HG02973 (cell line): ENCODE measurements at regions not wholly inside any gene's neighbourhood (a gene's known extent, or its start where the extent isn't known, plus 50 kb on each side); places are given as distances from the start of the nearest gene placed in this dataset.
A peak's percentile ranks its signal among the peaks of the same experiment; 100 is the strongest.

Source experiments
- ATAC-seq: cut with Tn5 transposase; IDR thresholded peaks from one replicate; pipeline ENCODE4 v1.9.1; 2021; ENCODE audit warnings: moderate library complexity; ENCODE audit not compliant: unreplicated experiment

DNA sequence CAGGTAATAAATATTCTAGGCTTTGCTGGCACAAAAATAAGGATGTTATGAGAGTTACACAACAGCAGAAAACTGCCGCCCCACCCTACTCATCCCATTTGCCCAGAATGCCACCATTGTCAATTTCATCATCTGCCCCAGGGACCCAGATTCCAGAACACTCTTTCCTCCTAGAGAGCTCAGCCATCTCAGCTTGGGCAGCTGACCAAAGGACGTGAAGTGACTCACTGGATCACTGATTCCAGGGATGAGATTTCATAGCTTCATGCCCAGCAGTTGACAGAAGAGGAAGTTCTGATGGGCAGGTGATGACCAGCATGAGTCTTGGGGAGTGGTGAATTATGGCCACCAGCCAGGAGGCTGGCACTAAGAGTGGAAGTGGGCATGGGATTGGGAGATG, 450.3 kb downstream of the RMST start:
- no peak for ATAC-seq

DNA sequence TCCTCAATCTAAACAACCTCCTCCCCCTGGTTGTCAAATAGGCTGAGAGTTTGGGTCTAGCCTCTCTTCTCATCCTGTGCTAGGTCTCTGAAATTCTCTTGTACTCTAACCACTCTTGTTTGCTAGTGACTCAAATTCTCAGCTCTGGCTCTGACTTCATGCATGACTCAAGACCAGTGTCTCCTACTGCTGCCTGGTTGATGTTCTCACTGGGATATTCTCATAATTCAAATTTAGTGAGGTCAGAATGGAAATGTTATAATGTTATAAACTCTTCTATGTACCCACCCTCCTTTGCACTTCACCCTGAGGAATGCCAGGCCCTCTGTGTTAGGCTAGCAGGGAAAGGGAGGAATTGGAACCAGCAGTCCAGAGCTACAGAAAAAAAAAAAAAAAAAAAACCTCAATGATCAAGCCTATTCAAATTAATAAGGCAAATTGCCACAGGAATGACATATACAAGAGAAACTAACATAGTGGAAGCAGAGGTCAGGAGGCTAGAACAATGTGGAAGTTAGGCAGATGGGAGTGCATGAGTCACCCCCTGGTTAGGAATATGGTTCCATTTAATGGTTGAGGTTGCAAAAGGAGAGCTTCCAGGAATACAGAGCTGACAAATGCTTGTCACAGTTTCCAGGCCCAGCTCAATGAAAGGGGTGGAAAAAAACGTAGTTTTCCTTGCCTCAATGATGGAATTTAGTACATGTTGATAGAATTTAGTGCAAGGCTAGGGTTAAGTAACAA, 459.5 kb downstream of the RMST start:
- no peak for ATAC-seq

DNA sequence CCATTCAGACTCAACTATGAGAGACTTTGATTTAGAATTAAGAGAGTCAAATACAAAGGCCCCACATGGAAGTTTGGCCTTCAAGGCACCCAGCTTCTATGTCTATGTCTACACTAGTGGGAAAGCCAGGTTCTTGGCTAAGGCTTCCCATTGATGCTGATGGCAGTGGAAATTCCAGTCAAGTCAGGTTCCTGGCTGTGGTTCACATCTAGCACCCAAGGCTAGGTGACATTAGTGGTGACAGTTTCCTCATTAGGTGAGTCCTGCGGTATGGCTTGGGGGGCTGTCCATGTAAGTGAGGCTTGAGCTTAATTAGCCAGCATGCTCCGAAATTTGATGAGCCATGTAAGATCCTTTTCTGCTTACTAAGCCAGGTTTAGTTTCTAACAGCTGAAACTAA, 460.9 kb downstream of the RMST start:
- no peak for ATAC-seq

DNA sequence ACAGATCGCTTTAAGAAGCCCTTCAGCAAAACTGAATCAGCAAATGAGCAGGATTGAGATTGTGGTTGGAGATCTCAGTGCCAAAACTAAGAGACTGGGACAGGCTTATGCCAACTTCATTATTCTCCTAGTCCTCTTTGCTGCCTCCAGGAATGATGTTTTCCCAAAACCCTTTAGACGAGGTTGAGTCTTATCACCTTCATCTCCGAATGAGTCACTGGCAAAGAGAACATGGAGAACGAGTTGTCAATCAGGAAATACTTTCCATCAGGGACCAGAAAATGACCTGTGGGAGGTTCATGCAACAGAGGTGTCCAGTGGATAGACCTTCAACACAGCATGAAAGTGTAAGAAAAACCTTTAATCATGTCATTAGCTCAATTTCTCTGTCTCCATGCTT, 461.5 kb downstream of the RMST start:
- ATAC-seq, result no peak

DNA sequence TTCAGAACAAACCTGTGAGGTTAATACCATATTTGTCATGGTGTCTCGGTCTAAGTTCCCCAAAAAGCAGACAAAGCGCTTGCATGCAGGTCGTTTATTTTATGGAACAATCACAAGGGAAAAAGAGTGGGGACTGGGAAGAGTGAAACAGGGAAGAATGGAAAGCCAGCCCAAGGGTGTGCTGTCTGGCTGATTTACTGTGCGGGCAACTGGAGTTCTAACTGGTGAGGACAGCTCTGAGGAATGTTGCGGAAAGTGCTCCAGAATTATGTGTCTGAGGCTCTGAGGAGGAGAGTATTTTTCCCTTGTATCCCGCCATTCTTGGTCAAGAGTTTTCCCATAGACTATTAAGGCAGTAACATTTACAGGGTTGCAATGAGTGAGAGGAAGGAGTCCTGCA, 465.4 kb downstream of the RMST start:
- ATAC-seq, result no peak

DNA sequence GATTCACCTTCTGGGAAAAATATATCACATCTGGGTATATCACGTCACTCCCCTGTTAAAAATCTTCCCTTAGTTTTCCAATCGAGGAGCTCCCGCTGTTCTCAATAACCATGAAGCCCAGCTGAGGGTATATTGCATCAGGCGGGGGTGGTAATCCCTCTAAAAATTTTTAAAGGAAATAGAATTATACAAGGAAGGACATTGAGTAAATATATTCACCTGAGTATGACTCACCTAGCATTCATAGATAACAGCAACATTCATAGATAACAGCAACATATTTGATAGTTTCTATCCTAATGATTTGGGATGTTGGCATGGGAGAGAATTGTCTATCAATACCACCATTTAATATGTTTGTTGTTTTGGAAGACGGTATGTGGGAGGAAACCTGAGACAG, 473.6 kb downstream of the RMST start:
- no peak for ATAC-seq

DNA sequence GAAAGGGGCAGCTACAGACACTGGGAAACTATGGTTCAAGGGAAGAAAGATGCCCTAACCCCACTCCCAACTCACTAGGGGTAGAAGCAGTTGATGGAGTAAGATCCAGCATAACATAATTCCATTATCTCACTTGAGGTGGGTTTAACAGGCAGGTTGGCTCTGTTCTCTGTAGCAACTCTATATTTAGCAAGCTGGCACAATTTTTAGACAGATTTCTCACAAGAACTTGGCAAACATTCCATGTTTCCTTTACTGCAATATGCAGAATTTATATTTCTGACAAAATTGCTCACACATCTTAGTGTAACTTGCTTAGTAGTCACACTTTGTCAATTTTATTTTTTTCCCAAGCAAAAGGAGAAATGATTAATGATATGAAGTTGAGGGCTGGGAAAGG, 475.4 kb downstream of the RMST start:
- no peak for ATAC-seq

DNA sequence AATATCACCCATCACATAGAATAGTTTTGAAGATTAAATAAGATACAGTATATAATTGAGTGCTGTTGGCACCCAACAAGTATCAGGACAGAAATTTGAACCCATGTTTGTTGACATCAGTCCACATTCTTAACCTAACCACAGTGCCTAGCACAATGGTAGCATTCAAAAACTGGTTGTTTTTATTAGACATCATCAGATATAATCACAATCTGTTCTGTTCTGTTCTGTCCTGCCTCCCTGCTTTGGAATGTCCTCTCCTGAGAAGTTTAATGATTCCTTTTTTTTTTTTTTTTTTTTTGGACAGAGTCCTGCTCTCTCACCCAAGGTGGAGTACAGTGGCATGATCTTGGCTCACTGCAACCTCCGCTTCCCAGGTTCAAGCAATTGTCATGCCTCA, 476.6 kb downstream of the RMST start:
- ATAC-seq, result no peak

DNA sequence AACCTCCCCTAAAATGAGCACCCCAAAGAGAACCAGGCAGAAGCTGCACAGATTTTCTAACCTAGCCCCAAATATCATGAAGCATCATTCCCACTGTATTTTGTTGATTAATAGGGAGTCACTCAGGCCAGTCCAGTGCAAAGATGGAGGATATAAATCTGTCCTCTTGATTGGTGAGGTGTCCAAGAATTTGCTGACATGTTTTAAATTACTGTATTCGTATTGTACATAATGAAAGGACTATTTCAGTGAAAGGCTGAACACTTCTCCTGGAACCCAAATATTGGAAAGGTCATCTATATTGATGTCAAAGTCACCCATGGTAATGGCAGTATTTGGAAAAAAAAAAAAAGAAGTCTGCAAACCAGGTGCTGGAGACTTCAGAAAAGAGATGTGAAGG, 477.5 kb downstream of the RMST start:
- no peak for ATAC-seq

DNA sequence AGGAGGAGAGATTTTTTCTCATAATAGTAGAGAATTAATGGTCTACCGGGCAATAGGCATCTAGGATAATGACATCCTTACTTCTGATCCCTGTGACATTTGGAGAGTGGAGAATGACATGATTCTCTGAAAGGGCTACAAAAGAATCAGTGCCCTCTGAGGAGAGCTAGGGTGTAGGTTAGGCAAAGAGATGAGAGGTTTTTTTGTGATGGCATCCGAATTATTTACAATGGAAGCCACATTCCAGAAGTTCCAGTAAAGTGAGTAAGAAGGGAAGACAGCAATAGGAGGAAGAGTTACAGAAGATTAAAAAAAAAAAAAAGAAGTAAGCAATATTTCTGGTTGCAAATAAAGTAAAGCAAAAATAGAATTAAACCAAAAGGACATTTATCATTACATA, 478.0 kb downstream of the RMST start:
- no peak for ATAC-seq

DNA sequence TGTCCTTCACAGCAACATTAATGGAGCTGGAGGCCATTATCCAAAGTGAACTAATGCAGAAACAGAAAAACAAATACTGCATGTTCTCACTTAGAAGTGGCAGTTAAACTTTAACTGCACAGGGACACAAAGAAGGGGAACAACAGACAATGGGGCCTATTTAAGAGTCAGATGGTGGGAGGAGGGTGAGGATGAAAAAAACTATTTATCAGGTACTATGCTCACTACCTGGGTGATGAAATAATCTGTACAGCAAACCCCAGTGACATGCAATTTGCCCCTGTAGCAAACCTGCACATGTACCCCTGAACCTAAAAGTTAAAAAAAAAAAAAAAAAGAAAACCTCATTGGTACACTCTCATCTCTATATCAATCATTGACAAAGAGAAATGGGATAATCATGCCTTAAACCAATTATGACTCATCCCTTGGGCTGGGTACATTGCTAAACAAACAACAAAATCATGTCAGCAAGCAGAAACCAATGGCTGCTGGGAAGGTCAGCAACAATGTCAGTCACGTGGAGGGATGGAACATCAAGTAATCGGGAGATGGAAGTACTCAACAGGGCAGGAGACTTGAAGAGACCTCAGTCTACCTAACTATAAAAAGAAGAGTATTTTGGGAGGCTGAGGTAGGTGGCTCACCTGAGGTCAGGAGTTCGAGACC, 479.2 kb downstream of the RMST start:
- ATAC-seq, result no peak

DNA sequence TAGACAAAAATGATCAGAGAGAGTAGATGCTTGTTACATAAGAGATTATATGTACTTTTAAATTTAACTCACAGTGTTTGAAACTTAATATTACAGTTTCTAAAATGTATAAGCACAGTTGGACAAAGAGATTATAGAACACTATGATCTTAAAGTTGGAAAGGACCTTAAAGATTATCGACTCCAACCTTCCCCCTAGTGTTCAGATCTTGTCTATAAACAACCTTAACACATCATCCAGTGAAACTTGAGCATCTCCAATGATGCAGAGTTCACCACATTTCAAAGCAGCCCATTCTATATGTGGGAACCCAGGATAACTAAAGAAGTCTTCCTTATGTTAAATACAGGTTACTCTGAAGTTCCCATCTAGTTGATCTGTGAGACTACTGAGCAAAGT, 480.8 kb downstream of the RMST start:
- ATAC-seq, result no peak

DNA sequence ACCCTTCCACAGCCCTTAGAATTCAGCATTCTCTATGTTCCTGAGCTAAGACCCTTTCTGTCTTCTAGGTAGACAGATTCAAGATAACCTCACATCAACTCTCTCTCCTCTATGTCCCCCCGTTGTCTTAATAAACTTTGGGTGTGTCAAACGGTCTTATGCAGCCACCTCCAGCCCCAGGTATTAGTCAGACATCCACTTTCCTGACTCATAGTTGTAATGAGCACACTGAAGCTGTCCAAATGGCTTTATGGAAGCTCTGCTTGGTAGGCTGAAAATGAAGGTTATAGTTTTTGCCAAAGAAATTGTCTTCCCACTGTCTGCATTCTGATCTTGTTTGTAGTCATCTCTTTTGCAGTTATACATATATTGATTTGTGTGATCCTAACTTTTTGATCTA, 482.0 kb downstream of the RMST start:
- no peak for ATAC-seq

DNA sequence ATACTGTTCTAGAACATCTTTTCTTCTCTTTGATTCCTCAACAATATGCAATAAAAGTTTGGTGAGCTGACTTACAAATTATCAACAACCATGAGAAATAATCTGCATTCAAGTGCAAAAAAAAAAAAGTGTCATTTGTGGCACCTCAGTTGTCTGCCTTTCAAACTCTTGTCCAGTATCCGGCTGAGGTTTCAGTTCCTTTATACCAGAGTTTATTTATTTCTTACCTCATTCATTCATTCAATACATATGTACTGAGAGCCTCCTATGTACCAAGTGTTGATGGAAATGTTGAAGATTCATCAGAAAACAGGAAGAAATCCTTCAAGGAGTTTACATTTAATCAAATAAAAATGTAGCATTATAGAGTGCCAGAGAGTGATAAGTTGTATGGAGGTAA, 484.1 kb downstream of the RMST start:
- no peak for ATAC-seq

DNA sequence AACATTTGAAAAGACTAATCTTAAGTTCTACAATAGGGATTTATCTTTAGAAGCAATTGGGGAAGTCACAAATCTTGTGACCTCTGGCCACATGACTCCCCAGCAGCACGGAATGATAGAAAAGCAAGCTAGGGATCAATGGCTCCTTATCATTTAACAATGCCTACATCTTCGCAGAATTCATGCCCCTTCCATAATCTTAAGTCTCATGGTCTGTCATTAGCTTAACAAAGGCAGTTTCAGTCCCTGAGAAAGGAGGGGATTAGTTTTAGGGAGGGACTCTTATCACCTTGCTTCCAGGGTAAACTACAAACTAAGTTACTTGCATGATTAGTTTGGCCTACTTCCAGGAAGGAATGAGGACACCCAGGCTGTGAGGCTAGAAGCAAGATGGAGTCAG, 486.0 kb downstream of the RMST start:
- ATAC-seq, result no peak

DNA sequence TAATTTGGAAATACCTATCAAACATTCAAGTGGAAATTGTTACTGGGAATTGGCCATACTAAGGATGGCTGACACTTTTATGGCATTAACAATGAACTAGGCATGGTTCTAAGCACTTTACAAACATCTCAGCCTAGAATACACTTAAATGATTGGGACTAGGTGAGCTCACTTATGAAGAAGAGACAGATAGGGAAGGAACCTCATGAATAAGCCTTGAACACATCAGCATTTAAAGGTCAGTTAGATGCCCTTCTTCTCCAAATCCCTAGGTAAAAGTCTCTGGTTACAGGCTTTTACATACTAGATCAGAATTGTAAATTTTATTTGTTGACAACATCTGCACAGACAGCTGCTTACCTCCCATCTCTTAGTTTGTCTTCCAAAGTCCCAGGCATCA, 488.6 kb downstream of the RMST start:
- ATAC-seq, result no peak

DNA sequence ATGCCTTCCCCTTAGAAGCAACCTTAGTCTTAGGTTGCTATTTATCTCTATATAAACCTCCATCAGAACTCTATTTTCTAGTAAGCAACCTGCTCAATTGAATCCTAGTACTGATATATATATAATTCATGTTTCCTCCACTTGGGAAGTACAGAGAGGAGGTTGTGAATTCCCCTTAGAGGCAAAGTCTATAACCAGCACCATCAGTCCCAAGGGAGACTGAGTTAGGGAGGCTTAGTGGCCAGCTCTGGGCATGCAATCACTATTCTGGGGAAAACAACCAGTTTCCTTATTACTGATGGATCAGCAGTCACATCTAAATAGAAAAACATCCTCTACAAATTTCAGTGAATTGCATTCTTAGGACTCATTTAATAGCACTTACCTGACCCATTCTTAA, 489.1 kb downstream of the RMST start:
- ATAC-seq, result no peak

DNA sequence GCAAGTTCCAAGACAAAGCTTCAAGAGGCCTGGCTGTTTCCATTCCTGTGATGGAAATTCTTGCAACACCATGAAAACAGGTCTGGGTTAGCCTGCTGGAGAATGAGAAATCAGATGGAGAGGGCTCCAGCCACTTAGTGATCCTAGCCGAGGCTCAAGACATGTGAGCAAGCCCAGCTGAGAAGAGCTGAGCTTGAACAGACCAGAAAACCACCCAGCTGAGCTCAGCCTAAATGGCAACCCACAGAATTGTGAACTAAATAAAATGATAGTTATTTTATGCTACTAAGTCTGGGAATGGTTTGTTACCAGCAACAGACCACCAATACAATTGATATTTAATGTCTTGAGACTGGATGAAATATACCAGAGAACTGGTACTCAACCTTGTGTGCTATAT, 494.5 kb downstream of the RMST start:
- ATAC-seq, result no peak

DNA sequence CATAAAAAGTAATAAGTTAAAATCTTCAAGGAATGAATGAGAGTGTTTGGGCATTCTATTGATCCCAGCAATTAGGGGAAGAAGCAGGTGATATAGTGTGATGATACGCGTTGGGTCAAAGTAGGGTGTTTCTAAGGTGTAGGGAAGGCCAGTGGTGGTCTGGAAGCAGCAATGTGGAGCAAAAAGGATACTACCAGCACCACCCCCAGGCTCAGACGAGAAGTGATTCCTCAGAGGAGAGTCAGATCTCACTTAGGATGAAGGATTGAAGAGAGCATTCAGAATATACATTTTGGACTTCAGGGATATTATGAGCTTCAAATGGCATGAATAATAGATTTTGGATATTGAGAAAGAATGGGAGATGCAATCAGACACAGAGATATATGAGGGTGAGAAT, 497.6 kb downstream of the RMST start:
- no peak for ATAC-seq

DNA sequence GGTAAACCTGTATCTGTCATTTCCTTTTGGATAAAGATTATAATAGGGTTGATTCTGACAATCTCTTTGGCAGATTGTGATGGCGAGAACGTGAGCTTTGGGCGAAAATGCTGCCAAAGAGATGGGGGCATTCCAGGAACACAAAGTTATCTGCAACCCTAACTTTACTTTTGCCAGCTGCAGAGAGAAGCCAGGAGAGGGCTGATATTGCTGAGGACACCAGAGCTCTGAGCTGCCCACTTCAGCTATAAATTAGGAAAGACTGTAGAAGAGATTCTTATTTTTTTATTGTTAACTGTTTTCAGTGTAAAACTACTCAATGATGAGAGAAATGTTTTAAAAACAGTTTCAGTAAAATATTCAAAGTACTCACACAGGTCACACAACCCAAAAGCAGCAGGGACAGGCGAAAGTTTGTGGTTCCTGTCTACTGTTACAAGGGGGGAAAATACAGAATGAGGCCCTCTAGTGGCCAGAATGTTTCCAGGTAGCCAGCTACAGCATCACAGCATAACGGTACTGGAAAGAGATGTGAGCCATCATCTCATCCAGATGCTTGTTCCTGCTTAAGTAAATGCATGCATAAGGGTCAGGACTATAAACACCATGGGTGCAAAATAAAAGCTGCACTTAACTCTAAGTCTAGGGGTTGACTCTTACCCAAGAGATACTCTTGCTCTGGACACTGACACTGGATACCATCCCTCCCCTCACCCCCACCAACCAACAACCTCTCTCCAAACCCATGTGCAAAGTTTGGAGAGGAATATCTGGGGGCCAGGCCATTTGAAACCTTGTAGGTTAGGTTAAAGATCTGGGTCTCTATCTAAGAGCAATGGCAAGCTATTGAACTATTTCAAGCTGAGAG, 498.4 kb downstream of the RMST start:
- peak; percentile 75 for ATAC-seq

DNA sequence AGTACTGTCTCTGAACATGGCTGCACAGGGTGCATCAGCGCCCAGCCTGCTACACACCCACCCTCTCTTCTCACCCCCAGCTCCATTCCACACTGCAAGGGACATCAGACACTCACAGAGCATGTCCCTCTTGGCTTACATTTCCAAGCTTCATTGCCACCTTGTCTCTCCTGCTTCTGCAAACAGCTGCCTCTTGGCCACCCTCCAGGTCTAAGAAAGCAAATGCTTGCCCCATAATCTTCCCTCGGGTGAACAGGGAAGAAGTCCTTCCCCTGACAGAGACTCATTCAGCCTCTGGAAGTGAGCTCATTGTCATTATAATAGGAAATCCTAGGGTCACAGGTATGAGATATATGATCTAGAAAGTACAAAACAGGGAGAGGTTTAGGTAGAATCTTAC, 505.2 kb downstream of the RMST start:
- no peak for ATAC-seq

DNA sequence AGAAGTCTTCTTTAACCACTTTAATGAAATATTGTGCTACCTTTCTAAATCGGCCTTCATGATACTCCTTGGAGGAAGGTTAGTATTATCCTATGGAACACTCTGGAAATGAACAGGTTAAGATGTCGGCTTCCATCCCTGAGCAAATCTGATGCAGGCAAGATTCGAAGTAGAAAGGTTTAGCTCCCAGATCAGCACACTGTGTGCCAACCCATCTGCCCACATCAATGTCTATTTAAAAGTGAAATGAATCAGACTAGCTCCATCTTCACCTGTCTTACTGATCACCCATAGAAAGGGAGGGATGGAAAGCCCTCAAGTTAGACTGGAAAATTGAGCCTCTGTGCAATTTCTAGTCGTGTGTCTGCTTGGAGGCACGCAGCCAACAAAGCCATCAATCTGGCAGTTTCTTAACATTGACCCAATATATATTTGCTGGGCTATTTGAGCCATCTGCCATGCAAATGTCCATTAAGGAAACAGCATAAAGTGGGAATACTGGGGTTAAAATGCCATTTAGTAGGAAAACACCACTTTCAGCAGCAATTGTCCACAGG, 506.1 kb downstream of the RMST start:
- no peak for ATAC-seq
